Loucy (cell line): ENCODE measurements at regions not wholly inside any gene's neighbourhood (a gene's known extent, or its start where the extent isn't known, plus 50 kb on each side); places are given as distances from the start of the nearest gene placed in this dataset.

Experiments
- CTCF ChIP-seq: fragments of 200-600 bp; sonication (generic); conservative IDR thresholded peaks from 2 replicates; pipeline ENCODE4 v1.5.1; 2014; ENCODE audit warnings: mild to moderate bottlenecking, antibody characterized with exemption, low read length
- EZH2phosphoT487 ChIP-seq: fragments of 200-600 bp; IDR thresholded peaks from 2 replicates; pipeline ENCODE4 v1.6.1; 2018; ENCODE audit warnings: antibody characterized with exemption, mild to moderate bottlenecking, moderate library complexity, borderline replicate concordance

- TF ChIP-seq CTCF (no peak), EZH2phosphoT487 (no peak)
Measured at GRCh38 chr16:8175411-8175810, 414.9 kb downstream of the TMEM114 start.
